ENCODE measurements at regions not wholly inside any gene's neighbourhood (a gene's known extent, or its start where the extent isn't known, plus 50 kb on each side); places are given as distances from the start of the nearest gene placed in this dataset.

GRCh38 chr5:126093718-126094117 is 329.5 kb upstream of the GRAMD2B start:
- H3K4me3 Mint-ChIP-seq (ENCODE audit: unreplicated experiment), result no peak overlapping the region
- TF ChIP-seq CTCF (IDR thresholded peaks at IDR 0.05; ENCODE audit: partially characterized antibody, unreplicated experiment), result no peak
- DNase-seq, result no peak
- no peaks in the 10 kb centered on the region for H3K27me3 Mint-ChIP-seq (ENCODE audit: unreplicated experiment)
- no peak overlapping the region for H3K27ac Mint-ChIP-seq (ENCODE audit: unreplicated experiment)
- H3K4me1 Mint-ChIP-seq (ENCODE audit: low read depth, unreplicated experiment), result peaks cover 5% of the 10 kb centered on the region
- no peaks in the 10 kb centered on the region for H3K9me3 Mint-ChIP-seq (ENCODE audit: unreplicated experiment)
- H3K36me3 Mint-ChIP-seq (ENCODE audit: unreplicated experiment), result peaks cover 18% of the 10 kb centered on the region

GRCh38 chr5:126094991-126095390 is 328.2 kb upstream of the GRAMD2B start:
- Mint-ChIP-seq H3K4me3 (ENCODE audit: unreplicated experiment) (no peak overlapping the region), H3K4me1 (ENCODE audit: low read depth, unreplicated experiment) (peaks cover 14% of the 10 kb centered on the region), H3K9me3 (ENCODE audit: unreplicated experiment) (peaks cover 3% of the 10 kb centered on the region), H3K27me3 (ENCODE audit: unreplicated experiment) (peaks cover 4% of the 10 kb centered on the region), H3K27ac (ENCODE audit: unreplicated experiment) (no peak overlapping the region), H3K36me3 (ENCODE audit: unreplicated experiment) (peaks cover 10% of the 10 kb centered on the region)
- no peak for DNase-seq
- no peak for TF ChIP-seq CTCF (IDR thresholded peaks at IDR 0.05; ENCODE audit: partially characterized antibody, unreplicated experiment)

- peaks cover 4% of the 10 kb centered on the region for H3K27me3 Mint-ChIP-seq (ENCODE audit: unreplicated experiment)
- peaks cover 3% of the 10 kb centered on the region for H3K9me3 Mint-ChIP-seq (ENCODE audit: unreplicated experiment)
- no peak overlapping the region for H3K4me3 Mint-ChIP-seq (ENCODE audit: unreplicated experiment)
- H3K36me3 Mint-ChIP-seq (ENCODE audit: unreplicated experiment), result peaks cover 7% of the 10 kb centered on the region
- TF ChIP-seq CTCF (IDR thresholded peaks at IDR 0.05; ENCODE audit: partially characterized antibody, unreplicated experiment), result no peak
- peaks cover 14% of the 10 kb centered on the region for H3K4me1 Mint-ChIP-seq (ENCODE audit: low read depth, unreplicated experiment)
- H3K27ac Mint-ChIP-seq (ENCODE audit: unreplicated experiment), result no peak overlapping the region
- DNase-seq, result no peak
Observed at GRCh38 chr5:126096442-126097006, 326.7 kb upstream of the GRAMD2B start.

- H3K27me3 Mint-ChIP-seq (ENCODE audit: unreplicated experiment), result peaks cover 4% of the 10 kb centered on the region
- H3K36me3 Mint-ChIP-seq (ENCODE audit: unreplicated experiment), result peaks cover 7% of the 10 kb centered on the region
- H3K4me3 Mint-ChIP-seq (ENCODE audit: unreplicated experiment), result no peak overlapping the region
- H3K4me1 Mint-ChIP-seq (ENCODE audit: low read depth, unreplicated experiment), result peaks cover 14% of the 10 kb centered on the region
- H3K27ac Mint-ChIP-seq (ENCODE audit: unreplicated experiment), result no peak overlapping the region
- no peak for DNase-seq
- TF ChIP-seq CTCF (IDR thresholded peaks at IDR 0.05; ENCODE audit: partially characterized antibody, unreplicated experiment), result no peak
- H3K9me3 Mint-ChIP-seq (ENCODE audit: unreplicated experiment), result peaks cover 3% of the 10 kb centered on the region
Observed at GRCh38 chr5:126097876-126098275, 325.3 kb upstream of the GRAMD2B start.

GRCh38 chr5:126098330-126099017 is 324.7 kb upstream of the GRAMD2B start:
- TF ChIP-seq CTCF (IDR thresholded peaks at IDR 0.05; ENCODE audit: partially characterized antibody, unreplicated experiment), result no peak
- peaks cover 4% of the 10 kb centered on the region for H3K27me3 Mint-ChIP-seq (ENCODE audit: unreplicated experiment)
- no peak overlapping the region for H3K4me3 Mint-ChIP-seq (ENCODE audit: unreplicated experiment)
- DNase-seq, result no peak
- peaks cover 3% of the 10 kb centered on the region for H3K9me3 Mint-ChIP-seq (ENCODE audit: unreplicated experiment)
- H3K36me3 Mint-ChIP-seq (ENCODE audit: unreplicated experiment), result peaks cover 7% of the 10 kb centered on the region
- H3K4me1 Mint-ChIP-seq (ENCODE audit: low read depth, unreplicated experiment), result peaks cover 14% of the 10 kb centered on the region
- no peak overlapping the region for H3K27ac Mint-ChIP-seq (ENCODE audit: unreplicated experiment)

Measured in glutamatergic neuron (in vitro differentiated cells).